Prostate gland (tissue), 2 donors: ENCODE measurements at regions not wholly inside any gene's neighbourhood (a gene's known extent, or its start where the extent isn't known, plus 50 kb on each side); places are given as distances from the start of the nearest gene placed in this dataset.

Source experiments
- DNase-seq: peaks from one replicate; pipeline ENCODE4 v3.0.0-alpha.2; 2019; ENCODE audit warnings: low spot score
- H3K27ac ChIP-seq, 2 donors: fragments of 200-600 bp; sonication (generic); 2 replicates each; pipeline ENCODE4 v1.5.1; 2017 to 2019
- H3K27me3 ChIP-seq: fragments of 200-600 bp; sonication (generic); replicated peaks from 2 replicates; pipeline ENCODE4 v1.5.1; 2019; ENCODE audit not compliant: insufficient read depth
- H3K36me3 ChIP-seq, 2 donors: fragments of 200-600 bp; sonication (generic); 1 replicate in 1 of 2; 2 replicates in 1 of 2; pipeline versions ENCODE4 v1.5.1 to v1.8.1; 2017 to 2019
- H3K4me1 ChIP-seq: fragments of 200-600 bp; sonication (generic); replicated peaks from 2 replicates; pipeline ENCODE4 v1.5.1; 2019
- H3K4me3 ChIP-seq, 2 donors: fragments of 200-600 bp; sonication (generic); 2 replicates each; pipeline ENCODE4 v1.5.1; 2017 to 2019
- H3K9me3 ChIP-seq: fragments of 200-600 bp; sonication (generic); 2 replicates; pipeline ENCODE4 v1.5.1; 2017
- POLR2A ChIP-seq: fragments of 450-650 bp; IDR thresholded peaks from one replicate; pipeline ENCODE4 v1.6.1; 2016; ENCODE audit warnings: antibody characterized with exemption, mild to moderate bottlenecking
- POLR2AphosphoS5 ChIP-seq: sonication (generic); formaldehyde crosslinking; IDR thresholded peaks from one replicate; pipeline ENCODE4 v1.6.1; 2017; ENCODE audit warnings: antibody characterized with exemption
- WGBS: methylation state at CpG from one replicate; pipeline ENCODE4 v1.1.5; 2018; 5-methylcytosine and 5-hydroxymethylcytosine counted together
- intact Hi-C: fragments of 100-400 bp; cut with DNase I; formaldehyde crosslinking; loops from one replicate; pipeline ENCODE4 v1.14.2; 2022
- TF ChIP-seq, protein P1 (sequence below), 4 experiments: fragments of 200-600 bp in 2 of 4; fragments of 450-650 bp in 2 of 4; sonication (generic) in 2 of 4; IDR thresholded peaks; 1 replicate in 3 of 4; 2 replicates in 1 of 4; pipeline ENCODE4 v1.5.1; 2016 to 2019; ENCODE audit warnings: antibody characterized with exemption in 4 of 4, mild to moderate bottlenecking in 2 of 4, moderate library complexity in 2 of 4

DNA sequence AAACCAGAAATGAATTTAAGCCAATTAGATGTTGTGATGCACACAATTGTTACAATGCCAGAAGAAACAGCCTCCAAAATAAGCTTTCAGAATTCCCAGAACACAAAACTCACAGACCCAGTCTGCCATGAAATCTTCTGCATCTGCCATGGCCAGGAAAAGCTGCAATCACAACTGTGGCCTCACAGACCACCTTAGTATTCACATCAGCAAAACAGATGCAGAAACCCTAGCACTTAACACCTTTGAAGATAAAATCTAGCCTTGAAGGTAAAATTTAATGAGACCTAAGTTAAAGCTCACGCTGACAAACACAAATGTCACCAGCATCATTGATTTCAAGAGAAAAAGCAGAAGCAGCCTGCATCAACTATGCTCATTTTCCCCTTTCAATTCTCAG, 566.8 kb upstream of the TMPRSS15 start:
- no peak for TF ChIP-seq POLR2AphosphoS5
- TF ChIP-seq POLR2A: no peak
- TF ChIP-seq, protein P1, sequence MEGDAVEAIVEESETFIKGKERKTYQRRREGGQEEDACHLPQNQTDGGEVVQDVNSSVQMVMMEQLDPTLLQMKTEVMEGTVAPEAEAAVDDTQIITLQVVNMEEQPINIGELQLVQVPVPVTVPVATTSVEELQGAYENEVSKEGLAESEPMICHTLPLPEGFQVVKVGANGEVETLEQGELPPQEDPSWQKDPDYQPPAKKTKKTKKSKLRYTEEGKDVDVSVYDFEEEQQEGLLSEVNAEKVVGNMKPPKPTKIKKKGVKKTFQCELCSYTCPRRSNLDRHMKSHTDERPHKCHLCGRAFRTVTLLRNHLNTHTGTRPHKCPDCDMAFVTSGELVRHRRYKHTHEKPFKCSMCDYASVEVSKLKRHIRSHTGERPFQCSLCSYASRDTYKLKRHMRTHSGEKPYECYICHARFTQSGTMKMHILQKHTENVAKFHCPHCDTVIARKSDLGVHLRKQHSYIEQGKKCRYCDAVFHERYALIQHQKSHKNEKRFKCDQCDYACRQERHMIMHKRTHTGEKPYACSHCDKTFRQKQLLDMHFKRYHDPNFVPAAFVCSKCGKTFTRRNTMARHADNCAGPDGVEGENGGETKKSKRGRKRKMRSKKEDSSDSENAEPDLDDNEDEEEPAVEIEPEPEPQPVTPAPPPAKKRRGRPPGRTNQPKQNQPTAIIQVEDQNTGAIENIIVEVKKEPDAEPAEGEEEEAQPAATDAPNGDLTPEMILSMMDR (IDR thresholded peaks at IDR 0.05): no peak
- 36% methylated on average over 1 of the region's 1 CpG for WGBS
- H3K27ac ChIP-seq: no peak overlapping the region
- no peak for DNase-seq
- no peaks in the 10 kb centered on the region for H3K36me3 ChIP-seq
- no peaks in the 10 kb centered on the region for H3K27me3 ChIP-seq
- H3K9me3 ChIP-seq: no peaks in the 10 kb centered on the region
- intact Hi-C loops: no loop called here
- H3K4me3 ChIP-seq: no peak overlapping the region
- no peaks in the 10 kb centered on the region for H3K4me1 ChIP-seq

DNA sequence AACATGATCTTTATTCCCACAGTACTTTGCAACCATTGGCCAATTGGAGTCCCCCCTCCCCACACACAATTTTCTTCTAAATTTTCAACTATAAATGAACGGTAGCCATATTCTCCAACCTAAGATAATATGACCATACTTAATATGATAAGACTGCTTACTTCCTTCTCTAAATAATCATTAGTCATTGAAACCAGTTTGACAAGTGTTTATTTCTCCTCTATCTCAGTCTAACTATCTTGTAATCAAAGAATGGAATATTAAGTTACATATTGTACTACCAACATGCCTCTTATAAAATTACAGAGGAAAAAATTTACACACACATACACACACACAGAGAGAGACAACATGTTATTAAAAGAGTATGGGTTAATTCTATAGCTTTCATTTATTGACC, 567.4 kb upstream of the TMPRSS15 start:
- no peak overlapping the region for H3K27ac ChIP-seq
- intact Hi-C loops: no loop called here
- 0% methylated on average over 1 of the region's 1 CpG for WGBS
- no peak for TF ChIP-seq POLR2A
- no peak for DNase-seq
- H3K9me3 ChIP-seq: no peaks in the 10 kb centered on the region
- H3K4me3 ChIP-seq: no peak overlapping the region
- no peaks in the 10 kb centered on the region for H3K4me1 ChIP-seq
- H3K36me3 ChIP-seq: no peaks in the 10 kb centered on the region
- H3K27me3 ChIP-seq: no peaks in the 10 kb centered on the region

DNA sequence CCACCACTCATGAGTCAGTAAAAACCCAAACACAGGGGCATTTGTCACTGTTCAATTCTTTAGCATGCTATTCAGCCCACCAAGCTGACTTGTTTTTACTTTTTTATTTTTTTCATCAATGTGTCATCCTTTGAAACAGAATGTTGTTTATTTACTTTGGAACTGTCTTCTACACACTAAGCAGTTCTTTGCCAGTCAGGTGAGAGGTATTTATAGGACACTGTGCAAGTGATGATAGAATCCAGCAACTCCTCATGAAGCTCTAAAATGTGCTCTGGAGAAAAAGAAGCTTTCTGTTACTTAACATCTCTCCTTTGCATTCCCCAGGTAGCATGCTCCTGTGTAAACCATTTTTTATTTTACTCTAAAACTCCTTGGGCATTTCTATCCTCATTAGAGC, 582.0 kb upstream of the TMPRSS15 start:
- intact Hi-C loops: no loop called here

DNA sequence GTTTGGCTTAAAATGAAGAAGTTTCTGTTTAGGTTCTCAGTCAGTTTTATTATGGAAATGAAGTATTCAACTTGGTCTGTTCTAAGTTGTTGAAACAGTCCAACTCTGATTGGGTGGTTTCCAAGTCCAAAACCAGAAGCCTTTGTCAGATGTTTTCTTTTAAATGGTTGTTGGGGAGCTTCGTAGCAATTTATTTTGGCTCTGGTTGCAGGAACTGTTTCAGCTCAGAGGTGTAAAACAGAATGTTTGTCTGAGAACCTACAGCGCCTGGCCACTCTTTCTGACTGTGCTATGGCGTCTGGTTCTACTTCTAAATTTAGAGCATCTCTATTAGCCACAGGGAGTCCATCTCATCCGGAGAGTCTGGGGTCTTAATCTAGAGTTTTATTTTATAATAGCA, 582.6 kb upstream of the TMPRSS15 start:
- no peak overlapping the region for H3K27ac ChIP-seq
- DNase-seq: no peak
- 55% methylated on average over 4 of the region's 4 CpGs for WGBS
- no peak overlapping the region for H3K4me3 ChIP-seq
- no peak for TF ChIP-seq POLR2AphosphoS5
- TF ChIP-seq, protein P1 (IDR thresholded peaks at IDR 0.05): no peak
- TF ChIP-seq POLR2A: no peak
- H3K36me3 ChIP-seq: no peaks in the 10 kb centered on the region
- H3K4me1 ChIP-seq: no peaks in the 10 kb centered on the region
- no peaks in the 10 kb centered on the region for H3K27me3 ChIP-seq
- intact Hi-C loops: no loop called here
- no peaks in the 10 kb centered on the region for H3K9me3 ChIP-seq

More for the DNA sequence above, 582.0 kb upstream of the TMPRSS15 start:
- Histone ChIP-seq H3K27ac (no peak overlapping the region), H3K4me1 (no peaks in the 10 kb centered on the region), H3K27me3 (no peaks in the 10 kb centered on the region), H3K9me3 (no peaks in the 10 kb centered on the region), H3K4me3 (no peak overlapping the region), H3K36me3 (no peaks in the 10 kb centered on the region)
- no peak for DNase-seq
- TF ChIP-seq, protein P1 (IDR thresholded peaks at IDR 0.05): no peak
- no peak for TF ChIP-seq POLR2A
- TF ChIP-seq POLR2AphosphoS5: no peak

DNA sequence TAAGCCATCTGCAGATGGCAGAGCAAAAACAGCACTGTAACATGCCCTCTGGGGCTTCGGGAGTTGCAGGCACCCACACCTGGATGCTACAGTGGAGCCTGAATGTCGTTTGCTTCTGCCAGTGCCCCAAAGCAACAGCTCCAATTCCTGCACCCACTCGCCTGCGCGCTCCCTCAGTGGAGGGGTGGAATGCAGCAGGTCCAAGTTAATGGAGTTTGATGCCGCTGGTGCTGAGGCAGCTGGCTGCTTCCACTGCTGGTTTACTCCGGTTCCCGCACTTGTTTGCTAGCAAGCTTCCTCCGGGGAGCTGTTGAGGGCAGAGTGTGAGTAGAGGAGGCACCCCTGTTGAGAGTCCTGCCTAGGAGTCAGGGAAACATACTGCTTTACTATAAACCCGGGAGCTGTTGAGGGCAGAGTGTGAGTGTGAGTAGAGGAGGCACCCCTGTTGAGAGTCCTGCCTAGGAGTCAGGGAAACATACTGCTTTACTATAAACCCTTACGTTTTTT, 584.0 kb upstream of the TMPRSS15 start:
- Histone ChIP-seq H3K9me3 (no peaks in the 10 kb centered on the region), H3K36me3 (no peaks in the 10 kb centered on the region), H3K27me3 (no peaks in the 10 kb centered on the region), H3K4me1 (no peaks in the 10 kb centered on the region), H3K27ac (no peak overlapping the region), H3K4me3 (no peak overlapping the region)
- WGBS: 89% methylated on average over 11 of the region's 11 CpGs
- no peak for TF ChIP-seq POLR2A
- TF ChIP-seq, protein P1 (IDR thresholded peaks at IDR 0.05): no peak
- TF ChIP-seq POLR2AphosphoS5: no peak
- DNase-seq: no peak
- intact Hi-C loops: no loop called here
